ENCODE measurements at regions not wholly inside any gene's neighbourhood (a gene's known extent, or its start where the extent isn't known, plus 50 kb on each side); places are given as distances from the start of the nearest gene placed in this dataset.
"Not testable (repeated sequence)": the region's sequence is repeated elsewhere in the genome, so short reads cannot be mapped to it uniquely, and the experiment has no call there.

GRCh38 chr13:23086968-23087623 lies 93.7 kb upstream of the SGCG start:
- DNase-seq (ENCODE audit: low spot score) = no peak

GRCh38 chr13:23087880-23088279 lies 92.9 kb upstream of the SGCG start:
- DNase-seq (ENCODE audit: low spot score) = no peak

GRCh38 chr13:23098161-23098907 lies 82.4 kb upstream of the SGCG start:
- no peak for DNase-seq (ENCODE audit: low spot score)

- DNase-seq (ENCODE audit: low spot score) = no peak
These were observed 75.7 kb upstream of the SGCG start for GRCh38 chr13:23105051-23105450.

- no peak for DNase-seq (ENCODE audit: low spot score)
These were observed 73.1 kb upstream of the SGCG start for GRCh38 chr13:23107665-23108064.

- no peak for DNase-seq (ENCODE audit: low spot score)
These were observed 61.6 kb upstream of the SGCG start for GRCh38 chr13:23119131-23119530.

- not testable (repeated sequence) for DNase-seq (ENCODE audit: low spot score)
These were observed 53.2 kb upstream of the SGCG start for GRCh38 chr13:23127540-23127939.

- DNase-seq (ENCODE audit: low spot score) = no peak
These were observed 51.4 kb upstream of the SGCG start for GRCh38 chr13:23129331-23129730.
